ENCODE measurements at regions not wholly inside any gene's neighbourhood (a gene's known extent, or its start where the extent isn't known, plus 50 kb on each side); places are given as distances from the start of the nearest gene placed in this dataset.

DNA sequence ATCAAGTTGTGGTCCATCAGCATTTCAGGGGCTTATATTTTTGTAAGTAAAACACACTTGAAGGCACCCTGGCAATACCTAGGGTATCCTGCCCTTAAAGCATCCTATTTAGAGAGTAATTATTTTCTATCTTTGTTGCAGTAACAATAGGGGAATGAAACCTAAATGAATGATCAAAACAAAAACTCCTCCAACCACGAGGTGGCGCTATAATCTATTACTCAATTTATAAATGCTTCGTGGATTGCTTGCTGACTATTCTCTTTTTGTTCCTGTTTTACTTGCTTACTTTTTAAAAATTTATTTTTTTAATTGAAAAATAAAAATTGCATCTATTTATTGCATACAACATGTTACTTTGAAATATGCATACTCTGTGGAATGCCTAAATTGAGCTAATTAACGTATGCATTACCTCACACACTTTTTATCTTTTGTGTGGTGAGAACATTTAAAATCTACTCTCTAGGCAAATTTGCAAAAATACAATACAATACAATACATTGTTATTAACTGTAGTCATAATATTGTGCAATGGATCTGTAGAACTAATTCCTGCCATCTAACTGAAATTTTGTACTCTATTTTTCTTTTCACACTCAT, 147.7 kb upstream of the BMPER start:
- H3K4me1 Mint-ChIP-seq = no peaks in the 10 kb centered on the region
- H3K27ac Mint-ChIP-seq = no peak overlapping the region
- ATAC-seq (ENCODE audit: low read depth in 2 of 2) = no peak
- H3K4me3 Mint-ChIP-seq = no peak overlapping the region
- peaks cover 3 to 12% (median 6%) of the 10 kb centered on the region in 3 donors for H3K27me3 Mint-ChIP-seq
- no peak for DNase-seq
- H3K9me3 Mint-ChIP-seq = peaks cover 0 to 2% (median 0%) of the 10 kb centered on the region in 7 donors
- H3K36me3 Mint-ChIP-seq = no peaks in the 10 kb centered on the region

DNA sequence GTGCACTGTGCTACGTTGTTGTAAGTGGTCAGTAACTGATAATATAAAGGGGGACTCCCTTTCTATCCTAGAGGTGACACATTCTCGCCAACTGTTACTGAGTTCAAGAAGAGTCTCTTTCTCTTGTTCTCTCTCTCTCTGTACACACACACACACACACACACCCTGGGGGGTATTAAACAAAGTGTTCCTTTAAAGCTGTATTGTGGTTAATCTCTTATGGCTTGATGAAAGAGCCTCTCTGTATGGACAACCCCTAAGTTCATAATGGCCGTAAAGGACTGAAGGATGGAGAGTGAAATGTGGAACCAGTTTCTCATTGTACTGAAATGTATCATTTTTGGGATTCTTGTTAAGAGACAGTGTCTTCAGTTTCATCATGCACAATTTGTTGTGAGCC, 145.2 kb upstream of the BMPER start:
- ATAC-seq (ENCODE audit: low read depth in 2 of 2) = no peak

DNA sequence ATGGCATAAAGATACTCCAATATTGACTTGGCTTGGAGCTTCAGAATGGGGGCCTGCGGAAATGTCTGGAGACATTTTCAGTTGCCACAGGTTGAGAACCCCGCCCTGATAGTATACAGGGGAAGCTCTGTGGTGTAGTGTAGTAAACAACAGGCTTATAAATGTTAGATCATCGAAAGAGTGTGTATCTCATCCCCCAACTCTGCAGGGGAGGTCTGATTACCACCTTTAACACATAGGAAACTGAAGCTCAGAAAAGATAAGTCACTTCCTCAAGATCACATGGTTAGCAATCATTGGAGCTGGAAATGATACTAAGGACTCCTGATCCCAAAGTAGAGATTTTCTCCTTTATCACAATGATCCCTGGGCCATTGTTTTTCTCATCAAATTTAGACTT, 144.5 kb upstream of the BMPER start:
- Mint-ChIP-seq H3K4me3 (no peak overlapping the region), H3K27me3 (no peaks in the 10 kb centered on the region), H3K27ac (no peak overlapping the region), H3K9me3 (peaks cover 0 to 2% (median 0%) of the 10 kb centered on the region in 7 donors), H3K4me1 (no peaks in the 10 kb centered on the region), H3K36me3 (no peaks in the 10 kb centered on the region)
- DNase-seq (no peak), ATAC-seq (ENCODE audit: low read depth in 2 of 2) (no peak)

More for the DNA sequence above, 145.2 kb upstream of the BMPER start:
- Mint-ChIP-seq H3K36me3 (no peaks in the 10 kb centered on the region), H3K9me3 (peaks cover 0 to 2% (median 0%) of the 10 kb centered on the region in 7 donors), H3K27me3 (peaks cover 0 to 5% (median 0%) of the 10 kb centered on the region in 3 donors), H3K27ac (no peak overlapping the region), H3K4me3 (no peak overlapping the region), H3K4me1 (no peaks in the 10 kb centered on the region)
- no peak for DNase-seq

DNA sequence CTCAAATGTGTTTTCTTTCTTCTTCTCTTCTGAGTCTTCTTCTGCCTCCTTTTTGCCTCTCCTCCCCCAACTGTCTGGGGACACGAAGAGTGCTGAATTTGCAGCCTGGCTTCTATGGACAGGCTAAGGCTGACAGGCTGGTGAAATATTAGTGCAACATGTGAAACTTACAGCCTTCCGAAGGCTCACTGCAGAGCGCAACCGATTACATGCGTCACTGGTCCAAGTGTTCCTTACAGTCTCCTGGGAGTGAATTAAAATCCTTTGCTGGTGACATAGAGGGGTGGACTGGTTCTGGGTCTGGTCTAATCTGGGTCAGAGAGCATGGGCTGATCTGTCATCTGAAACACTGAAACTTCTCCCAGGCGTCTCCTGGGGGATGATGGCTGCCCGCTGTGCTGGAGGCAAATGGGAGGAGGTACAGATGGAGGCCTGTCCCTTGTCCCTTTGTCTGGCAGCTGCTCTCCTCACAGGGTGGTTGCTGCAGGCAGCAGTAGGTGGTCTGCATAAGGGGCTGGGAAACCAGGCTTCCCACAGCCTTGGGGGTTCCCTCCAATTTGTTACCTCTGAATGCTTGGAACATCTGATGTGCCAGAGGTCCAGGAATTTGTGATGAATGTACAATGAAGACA, 143.8 kb upstream of the BMPER start:
- Mint-ChIP-seq H3K4me1 (no peaks in the 10 kb centered on the region), H3K36me3 (no peaks in the 10 kb centered on the region), H3K27me3 (no peaks in the 10 kb centered on the region), H3K27ac (no peak overlapping the region), H3K4me3 (no peak overlapping the region), H3K9me3 (no peaks in the 10 kb centered on the region)
- no peak for ATAC-seq (ENCODE audit: low read depth in 2 of 2)
- no peak for DNase-seq

DNA sequence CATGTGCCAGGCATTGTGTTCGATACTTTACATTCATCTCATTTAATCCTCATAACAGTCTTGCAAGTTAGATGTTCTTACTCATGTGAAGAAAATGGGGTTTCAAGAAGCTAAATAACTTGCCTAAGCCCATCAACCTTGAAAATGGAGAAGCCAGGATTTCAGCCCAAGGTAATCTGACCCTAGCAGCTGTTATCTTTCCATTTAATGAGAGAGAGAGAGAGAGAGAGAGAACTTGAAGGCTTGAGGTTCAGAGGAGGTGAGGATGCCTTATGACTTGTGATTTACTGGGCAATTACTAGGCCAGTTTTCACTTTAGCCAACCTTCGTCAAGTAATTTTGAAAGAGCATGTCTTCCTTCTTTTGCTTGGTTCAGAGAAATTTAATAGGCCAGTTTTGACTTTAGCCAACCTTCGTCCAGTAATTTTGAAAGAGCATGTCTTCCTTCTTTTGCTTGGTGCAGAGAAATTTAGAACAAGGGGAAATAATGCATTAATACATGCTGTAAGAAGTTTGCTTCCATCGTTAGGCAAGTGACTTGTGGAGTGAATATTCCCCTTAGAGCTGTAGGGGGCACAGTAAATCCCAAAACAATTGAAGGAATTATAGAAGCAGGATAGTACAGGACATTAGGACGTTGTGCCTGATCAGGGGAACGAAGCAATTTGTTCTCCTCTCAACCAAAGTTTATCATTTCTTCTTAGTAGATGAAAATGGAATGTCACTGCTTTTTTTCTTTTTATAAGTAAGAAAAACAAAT, 143.0 kb upstream of the BMPER start:
- Mint-ChIP-seq H3K4me1 (no peaks in the 10 kb centered on the region), H3K4me3 (no peak overlapping the region), H3K36me3 (no peaks in the 10 kb centered on the region), H3K27ac (no peak overlapping the region), H3K9me3 (no peaks in the 10 kb centered on the region), H3K27me3 (no peaks in the 10 kb centered on the region)
- no peak for ATAC-seq (ENCODE audit: low read depth in 2 of 2)
- DNase-seq = no peak

DNA sequence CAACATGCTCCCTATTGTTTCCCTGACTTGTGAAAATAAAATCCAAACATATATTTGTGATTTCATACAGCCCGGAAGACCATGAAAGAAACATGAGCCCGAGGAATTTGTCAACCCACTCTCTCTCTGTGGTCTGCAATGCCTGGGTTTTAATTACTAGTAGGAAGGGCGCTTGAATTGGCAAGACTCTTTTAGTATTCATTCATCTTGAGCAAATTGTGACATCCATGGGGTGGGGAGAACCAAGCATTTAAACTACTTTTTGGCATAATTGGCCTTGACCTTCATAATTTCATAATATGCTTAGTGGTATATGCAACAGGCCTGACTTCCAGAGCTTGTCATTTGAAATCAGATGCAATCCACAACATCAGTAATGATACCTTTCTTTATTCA, 142.4 kb upstream of the BMPER start:
- H3K27me3 Mint-ChIP-seq = no peaks in the 10 kb centered on the region
- no peak overlapping the region for H3K4me3 Mint-ChIP-seq
- H3K4me1 Mint-ChIP-seq = no peaks in the 10 kb centered on the region
- no peaks in the 10 kb centered on the region for H3K9me3 Mint-ChIP-seq
- ATAC-seq (ENCODE audit: low read depth in 2 of 2) (no peak), DNase-seq (no peak)
- no peaks in the 10 kb centered on the region for H3K36me3 Mint-ChIP-seq
- H3K27ac Mint-ChIP-seq = no peak overlapping the region

DNA sequence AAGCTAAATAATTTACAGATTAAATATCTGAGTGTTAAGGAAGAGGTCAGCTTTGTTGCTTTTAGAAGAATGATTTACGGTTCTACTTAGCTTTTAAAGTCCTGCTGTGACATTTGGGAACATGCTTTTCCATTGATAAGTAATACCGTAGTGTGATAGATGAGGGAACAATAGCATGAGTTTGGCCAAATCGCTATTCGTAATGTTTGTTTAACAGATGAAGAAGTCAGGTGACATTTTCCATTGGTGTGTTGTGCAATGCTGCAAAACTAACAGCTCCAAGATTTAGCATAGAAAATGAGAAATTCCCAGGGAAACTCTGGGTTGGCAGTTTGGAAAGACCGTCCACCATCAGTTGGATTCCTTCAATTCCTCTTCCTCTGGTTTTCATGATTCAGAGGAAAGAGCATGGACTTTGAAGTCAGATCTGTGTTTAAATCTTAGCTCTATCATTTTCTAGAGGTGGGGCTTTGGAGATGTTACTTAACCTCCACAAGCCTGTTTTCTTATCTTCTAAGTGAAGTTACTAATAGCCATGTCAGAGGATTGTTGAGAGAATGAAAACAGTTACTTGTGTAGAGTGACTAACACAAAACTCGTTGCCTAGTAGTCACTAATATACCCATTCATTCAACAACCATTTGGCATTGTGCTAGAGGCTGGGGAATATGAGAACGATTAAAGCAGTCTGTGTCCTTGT, 140.4 kb upstream of the BMPER start:
- Mint-ChIP-seq H3K9me3 (no peaks in the 10 kb centered on the region), H3K4me3 (no peak overlapping the region), H3K27ac (no peak overlapping the region), H3K36me3 (no peaks in the 10 kb centered on the region), H3K27me3 (peaks cover 0 to 7% (median 0%) of the 10 kb centered on the region in 3 donors), H3K4me1 (no peaks in the 10 kb centered on the region)
- ATAC-seq (ENCODE audit: low read depth in 2 of 2) (no peak), DNase-seq (no peak)

DNA sequence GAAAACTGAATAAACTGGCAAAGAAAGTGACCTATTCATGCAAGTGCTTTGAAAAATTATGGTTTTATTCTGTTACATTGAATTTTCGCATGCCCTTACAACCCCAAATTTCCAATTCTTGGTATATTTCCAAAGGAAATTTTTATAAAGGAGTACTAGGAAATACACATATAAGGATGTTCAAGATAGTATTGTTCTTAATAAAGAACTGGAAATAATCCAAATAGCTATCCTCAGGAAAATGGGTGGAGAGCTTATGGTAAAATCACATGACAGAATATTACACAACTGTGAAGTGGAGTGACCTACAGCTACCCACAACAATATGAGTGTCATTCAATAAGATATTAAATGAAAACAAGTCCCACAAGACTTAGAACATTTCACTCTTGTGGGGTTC, 138.9 kb upstream of the BMPER start:
- no peak for DNase-seq
- ATAC-seq (ENCODE audit: low read depth in 2 of 2) = no peak

DNA sequence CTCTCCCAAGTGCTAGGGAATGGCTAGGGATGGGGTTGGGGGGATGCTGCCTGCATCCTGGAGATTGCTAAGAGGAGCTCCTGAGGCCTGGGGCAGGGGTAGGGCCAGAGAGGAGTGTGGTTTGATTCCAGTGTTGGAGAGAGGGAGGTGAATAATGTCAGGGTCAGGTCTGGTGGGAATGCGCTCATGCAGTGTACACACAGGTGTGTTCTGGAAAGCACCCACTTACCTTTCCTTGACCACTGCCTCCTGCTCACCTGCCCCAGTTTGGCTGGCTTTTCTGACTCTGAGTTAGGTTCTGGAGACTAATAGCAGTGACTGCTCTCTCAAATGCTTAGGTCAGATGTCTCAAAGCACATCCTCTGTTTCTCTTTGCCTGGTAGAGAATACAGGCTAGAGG, 135.4 kb upstream of the BMPER start:
- peaks cover 0 to 7% (median 0%) of the 10 kb centered on the region in 3 donors for H3K27me3 Mint-ChIP-seq
- no peak for ATAC-seq (ENCODE audit: low read depth in 2 of 2)
- no peaks in the 10 kb centered on the region for H3K4me1 Mint-ChIP-seq
- no peak overlapping the region for H3K27ac Mint-ChIP-seq
- no peak for DNase-seq
- no peak overlapping the region for H3K4me3 Mint-ChIP-seq
- H3K9me3 Mint-ChIP-seq = no peaks in the 10 kb centered on the region
- no peaks in the 10 kb centered on the region for H3K36me3 Mint-ChIP-seq

More for the DNA sequence above, 138.9 kb upstream of the BMPER start:
- Mint-ChIP-seq H3K36me3 (no peaks in the 10 kb centered on the region), H3K4me1 (no peaks in the 10 kb centered on the region), H3K27me3 (peaks cover 0 to 7% (median 0%) of the 10 kb centered on the region in 3 donors), H3K4me3 (no peak overlapping the region), H3K27ac (no peak overlapping the region), H3K9me3 (no peaks in the 10 kb centered on the region)

DNA sequence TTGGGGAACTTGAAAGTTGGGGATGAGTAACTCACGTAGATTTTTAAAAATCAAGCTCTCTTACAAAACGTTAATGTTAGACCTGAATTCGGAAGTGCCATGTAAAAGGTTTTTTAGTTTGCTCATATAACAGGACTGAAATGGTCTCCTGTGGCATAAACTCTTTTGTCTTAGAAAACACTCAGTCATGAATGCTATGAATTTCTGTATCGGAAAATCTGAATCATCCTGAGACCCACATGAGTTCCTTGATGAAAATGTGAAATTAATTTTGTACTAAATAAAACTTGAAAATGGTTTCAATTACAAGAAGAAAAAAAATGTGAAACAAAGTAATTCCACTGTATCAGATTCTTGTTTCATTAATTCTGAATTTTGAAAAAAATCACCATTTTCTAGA, 134.8 kb upstream of the BMPER start:
- no peak for DNase-seq
- no peaks in the 10 kb centered on the region for H3K4me1 Mint-ChIP-seq
- H3K27ac Mint-ChIP-seq = no peak overlapping the region
- H3K9me3 Mint-ChIP-seq = no peaks in the 10 kb centered on the region
- no peak overlapping the region for H3K4me3 Mint-ChIP-seq
- H3K27me3 Mint-ChIP-seq = peaks cover 0 to 7% (median 0%) of the 10 kb centered on the region in 3 donors
- no peaks in the 10 kb centered on the region for H3K36me3 Mint-ChIP-seq
- no peak for ATAC-seq (ENCODE audit: low read depth in 2 of 2)

DNA sequence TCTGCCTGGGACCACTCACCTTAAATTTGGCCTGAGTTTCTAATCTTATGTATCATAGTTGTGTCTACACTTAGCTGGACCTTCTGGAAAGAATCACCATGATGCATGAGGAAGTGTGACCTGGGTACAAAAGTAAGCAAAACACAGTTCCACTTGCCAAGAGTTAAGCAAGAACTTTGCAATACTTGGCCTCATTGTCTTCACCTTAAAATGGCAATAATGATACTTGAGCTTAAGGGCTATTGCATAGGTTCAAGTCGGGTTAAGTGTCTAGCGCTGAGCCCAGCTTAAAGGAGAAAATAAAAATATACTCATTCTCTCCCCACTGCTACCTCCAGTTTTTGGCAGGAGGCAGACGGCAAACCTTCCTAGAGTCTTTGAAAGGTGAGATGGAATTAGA, 133.9 kb upstream of the BMPER start:
- Mint-ChIP-seq H3K4me1 (no peaks in the 10 kb centered on the region), H3K27me3 (peaks cover 0 to 7% (median 0%) of the 10 kb centered on the region in 3 donors), H3K9me3 (no peaks in the 10 kb centered on the region), H3K27ac (peak overlapping the region in 1 of 6 donors; percentile 2), H3K4me3 (no peak overlapping the region), H3K36me3 (no peaks in the 10 kb centered on the region)
- ATAC-seq (ENCODE audit: low read depth in 2 of 2) = no peak
- no peak for DNase-seq

DNA sequence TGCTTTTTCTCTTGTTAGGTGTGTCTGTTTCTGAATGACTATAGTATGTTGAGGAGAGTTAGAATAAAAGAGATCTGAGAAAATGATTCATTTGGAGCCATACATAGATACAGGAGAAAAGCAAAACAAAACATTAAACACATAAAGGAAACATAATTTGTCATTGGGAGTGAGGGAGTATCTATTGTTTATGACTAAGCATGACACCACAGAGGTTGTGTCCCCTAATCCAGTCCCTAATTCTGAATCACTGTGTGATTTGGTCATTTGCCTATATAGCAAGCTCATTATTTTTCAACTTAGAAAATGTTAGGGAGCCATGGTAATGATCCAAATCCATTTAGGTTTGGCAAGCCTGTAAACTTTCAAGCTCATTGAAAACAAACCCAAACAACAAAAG, 132.3 kb upstream of the BMPER start:
- Mint-ChIP-seq H3K4me3 (no peak overlapping the region), H3K4me1 (no peaks in the 10 kb centered on the region), H3K9me3 (no peaks in the 10 kb centered on the region), H3K27me3 (peaks cover 0 to 7% (median 0%) of the 10 kb centered on the region in 3 donors), H3K36me3 (no peaks in the 10 kb centered on the region), H3K27ac (no peak overlapping the region)
- DNase-seq (no peak), ATAC-seq (ENCODE audit: low read depth in 2 of 2) (no peak)

DNA sequence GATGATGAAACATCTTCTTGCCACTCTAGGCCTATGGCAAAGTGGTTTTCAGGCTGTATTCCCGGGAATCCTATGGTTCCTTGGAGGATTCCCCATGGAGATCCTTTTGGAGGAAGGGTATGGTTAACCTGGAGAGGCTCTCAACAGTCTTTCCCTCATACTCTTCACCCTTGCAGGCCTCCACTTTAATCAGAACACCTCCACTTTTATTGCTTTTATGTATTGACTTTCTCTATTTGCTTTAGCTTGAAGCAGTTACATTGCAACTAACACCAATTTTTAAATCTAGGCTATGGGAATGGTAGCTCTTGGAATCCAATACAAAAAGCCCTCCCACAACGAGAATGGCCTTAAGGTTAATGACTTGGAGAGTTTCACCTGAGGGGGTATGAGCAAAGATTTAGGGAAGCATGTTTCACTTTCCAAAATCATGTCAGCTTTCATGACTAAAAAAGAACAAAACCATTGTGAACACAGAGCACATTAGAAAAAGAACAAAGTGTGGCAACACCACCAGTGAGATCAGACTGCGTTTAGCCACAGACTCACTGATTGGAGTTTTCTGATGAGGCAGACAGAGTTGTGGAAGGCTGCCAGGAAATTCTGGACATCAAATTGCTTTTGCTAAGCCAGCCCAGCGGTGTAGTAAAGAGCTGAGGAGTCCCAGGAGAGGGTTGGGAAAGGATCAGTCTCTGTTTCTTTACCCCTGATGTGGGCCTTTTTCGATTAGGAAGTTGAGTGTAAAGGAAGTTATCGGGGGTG, 130.4 kb upstream of the BMPER start:
- H3K27ac Mint-ChIP-seq = peak overlapping the region in 1 of 6 donors; percentile 72
- H3K9me3 Mint-ChIP-seq = no peaks in the 10 kb centered on the region
- no peaks in the 10 kb centered on the region for H3K27me3 Mint-ChIP-seq
- no peaks in the 10 kb centered on the region for H3K36me3 Mint-ChIP-seq
- H3K4me1 Mint-ChIP-seq = no peaks in the 10 kb centered on the region
- DNase-seq (no peak), ATAC-seq (ENCODE audit: low read depth in 2 of 2) (no peak)
- no peak overlapping the region for H3K4me3 Mint-ChIP-seq

Data from naive B cell (primary cell).